Stomach (tissue), 4 donors: ENCODE measurements at regions not wholly inside any gene's neighbourhood (a gene's known extent, or its start where the extent isn't known, plus 50 kb on each side); places are given as distances from the start of the nearest gene placed in this dataset.

ENCODE experiments used
- EP300 ChIP-seq: sonication (generic); formaldehyde crosslinking; IDR thresholded peaks from one replicate; pipeline ENCODE4 v1.6.1; 2017; ENCODE audit warnings: antibody characterized with exemption
- POLR2A ChIP-seq, 4 donors: fragments of 450-650 bp; IDR thresholded peaks; one replicate each; pipeline ENCODE4 v1.6.1; 2016; ENCODE audit warnings: antibody characterized with exemption in 4 of 4, control low read depth in 2 of 4, mild to moderate bottlenecking in 1 of 4, moderate library complexity in 1 of 4
- POLR2AphosphoS5 ChIP-seq, 3 donors: sonication (generic); formaldehyde crosslinking; IDR thresholded peaks; one replicate each; pipeline ENCODE4 v1.6.1; 2016; ENCODE audit warnings: antibody characterized with exemption in 3 of 3
- TF ChIP-seq, protein P1 (sequence below), 7 experiments: fragments of 450-650 bp in 4 of 7; fragments of 200-600 bp in 3 of 7; sonication (generic) in 3 of 7; IDR thresholded peaks; one replicate each; pipeline ENCODE4 v1.5.1; 2016 to 2019; ENCODE audit warnings: antibody characterized with exemption in 7 of 7, control low read depth in 2 of 7, mild to moderate bottlenecking in 1 of 7

DNA sequence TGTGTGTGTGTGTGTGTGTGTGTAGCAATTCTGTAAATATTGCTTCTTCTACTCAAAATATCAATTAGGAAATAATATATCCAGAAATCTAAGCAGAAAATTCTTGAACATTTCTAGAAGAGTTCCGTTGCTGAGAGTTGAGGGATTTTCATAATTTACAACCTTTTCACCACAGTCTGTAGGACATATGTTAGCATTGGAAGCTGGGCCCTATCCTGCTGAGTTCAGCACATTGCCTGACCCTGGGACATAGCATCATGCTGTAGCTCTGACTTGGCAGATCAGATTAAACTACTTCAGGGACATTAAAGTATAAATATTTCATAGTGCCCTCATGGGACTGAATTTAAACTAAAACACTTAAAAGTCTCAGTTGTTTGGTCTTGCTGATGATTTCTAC lies 129.2 kb upstream of the KCNH7 start:
- TF ChIP-seq POLR2AphosphoS5 (IDR thresholded peaks at IDR 0.05), result no peak
- TF ChIP-seq, protein P1, sequence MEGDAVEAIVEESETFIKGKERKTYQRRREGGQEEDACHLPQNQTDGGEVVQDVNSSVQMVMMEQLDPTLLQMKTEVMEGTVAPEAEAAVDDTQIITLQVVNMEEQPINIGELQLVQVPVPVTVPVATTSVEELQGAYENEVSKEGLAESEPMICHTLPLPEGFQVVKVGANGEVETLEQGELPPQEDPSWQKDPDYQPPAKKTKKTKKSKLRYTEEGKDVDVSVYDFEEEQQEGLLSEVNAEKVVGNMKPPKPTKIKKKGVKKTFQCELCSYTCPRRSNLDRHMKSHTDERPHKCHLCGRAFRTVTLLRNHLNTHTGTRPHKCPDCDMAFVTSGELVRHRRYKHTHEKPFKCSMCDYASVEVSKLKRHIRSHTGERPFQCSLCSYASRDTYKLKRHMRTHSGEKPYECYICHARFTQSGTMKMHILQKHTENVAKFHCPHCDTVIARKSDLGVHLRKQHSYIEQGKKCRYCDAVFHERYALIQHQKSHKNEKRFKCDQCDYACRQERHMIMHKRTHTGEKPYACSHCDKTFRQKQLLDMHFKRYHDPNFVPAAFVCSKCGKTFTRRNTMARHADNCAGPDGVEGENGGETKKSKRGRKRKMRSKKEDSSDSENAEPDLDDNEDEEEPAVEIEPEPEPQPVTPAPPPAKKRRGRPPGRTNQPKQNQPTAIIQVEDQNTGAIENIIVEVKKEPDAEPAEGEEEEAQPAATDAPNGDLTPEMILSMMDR (IDR thresholded peaks at IDR 0.05), result no peak
- TF ChIP-seq EP300, result no peak
- TF ChIP-seq POLR2A (IDR thresholded peaks at IDR 0.05), result no peak
